RWPE2 (cell line): ENCODE measurements at regions not wholly inside any gene's neighbourhood (a gene's known extent, or its start where the extent isn't known, plus 50 kb on each side); places are given as distances from the start of the nearest gene placed in this dataset.

Source experiments
- ATAC-seq: fragments of 200-7000 bp; cut with Tn5 transposase; 3 replicates; pipeline ENCODE4 v1.9.1; 2021; ENCODE audit warnings: low read depth
- DNase-seq: peaks from one replicate; pipeline ENCODE4 v3.0.0-alpha.2; 2020; ENCODE audit warnings: low spot score
- H3K27ac ChIP-seq: fragments of 450-650 bp; 2 replicates; pipeline ENCODE4 v1.5.1; 2017; ENCODE audit warnings: mild to moderate bottlenecking; ENCODE audit not compliant: poor library complexity, severe bottlenecking
- H3K27me3 ChIP-seq: fragments of 250-450 bp; sonication (Bioruptor Pico); 2 replicates; pipeline ENCODE4 v1.5.1; 2021; ENCODE audit warnings: mild to moderate bottlenecking, moderate library complexity; ENCODE audit not compliant: insufficient read depth, poor library complexity, severe bottlenecking
- H3K36me3 ChIP-seq: fragments of 250-450 bp; sonication (Bioruptor Pico); 2 replicates; pipeline ENCODE4 v1.5.1; 2020; ENCODE audit warnings: low read depth, mild to moderate bottlenecking, moderate library complexity
- H3K4me1 ChIP-seq: fragments of 250-450 bp; sonication (Bioruptor Pico); 2 replicates; pipeline ENCODE4 v1.5.1; 2021; ENCODE audit warnings: mild to moderate bottlenecking, moderate library complexity; ENCODE audit not compliant: insufficient read depth, poor library complexity, severe bottlenecking
- H3K4me3 ChIP-seq: fragments of 250-450 bp; sonication (Bioruptor Pico); 2 replicates; pipeline ENCODE4 v1.5.1; 2021; ENCODE audit warnings: mild to moderate bottlenecking, moderate library complexity; ENCODE audit not compliant: severe bottlenecking
- H3K9me3 ChIP-seq: fragments of 250-450 bp; sonication (Bioruptor Pico); 2 replicates; pipeline ENCODE4 v1.5.1; 2021; ENCODE audit warnings: mild to moderate bottlenecking, moderate library complexity; ENCODE audit not compliant: severe bottlenecking
- TF ChIP-seq, protein P1 (sequence below): fragments of 450-650 bp; IDR thresholded peaks from one replicate; pipeline ENCODE4 v1.5.1; 2017; ENCODE audit warnings: mild to moderate bottlenecking, moderate library complexity; ENCODE audit not compliant: poor library complexity, severe bottlenecking

DNA sequence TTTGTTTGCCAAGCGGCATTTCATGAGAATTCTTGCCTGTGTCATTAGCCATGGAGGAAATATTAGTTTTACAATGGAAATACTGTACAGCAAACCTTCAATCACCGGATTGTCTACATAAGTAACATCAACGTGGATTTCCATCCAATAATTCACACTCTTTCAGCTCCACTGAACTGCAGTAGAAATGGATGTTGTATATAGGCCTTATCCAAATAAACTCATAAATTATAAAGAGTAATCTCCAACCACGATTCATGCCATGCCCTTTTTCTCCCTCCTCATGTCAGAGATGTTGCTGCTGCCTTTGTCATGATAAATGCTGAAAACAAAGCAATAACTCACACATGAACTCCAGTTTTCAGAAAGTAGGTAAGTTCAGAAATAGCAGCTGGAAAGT, 54.9 kb upstream of the EYS start:
- TF ChIP-seq, protein P1, sequence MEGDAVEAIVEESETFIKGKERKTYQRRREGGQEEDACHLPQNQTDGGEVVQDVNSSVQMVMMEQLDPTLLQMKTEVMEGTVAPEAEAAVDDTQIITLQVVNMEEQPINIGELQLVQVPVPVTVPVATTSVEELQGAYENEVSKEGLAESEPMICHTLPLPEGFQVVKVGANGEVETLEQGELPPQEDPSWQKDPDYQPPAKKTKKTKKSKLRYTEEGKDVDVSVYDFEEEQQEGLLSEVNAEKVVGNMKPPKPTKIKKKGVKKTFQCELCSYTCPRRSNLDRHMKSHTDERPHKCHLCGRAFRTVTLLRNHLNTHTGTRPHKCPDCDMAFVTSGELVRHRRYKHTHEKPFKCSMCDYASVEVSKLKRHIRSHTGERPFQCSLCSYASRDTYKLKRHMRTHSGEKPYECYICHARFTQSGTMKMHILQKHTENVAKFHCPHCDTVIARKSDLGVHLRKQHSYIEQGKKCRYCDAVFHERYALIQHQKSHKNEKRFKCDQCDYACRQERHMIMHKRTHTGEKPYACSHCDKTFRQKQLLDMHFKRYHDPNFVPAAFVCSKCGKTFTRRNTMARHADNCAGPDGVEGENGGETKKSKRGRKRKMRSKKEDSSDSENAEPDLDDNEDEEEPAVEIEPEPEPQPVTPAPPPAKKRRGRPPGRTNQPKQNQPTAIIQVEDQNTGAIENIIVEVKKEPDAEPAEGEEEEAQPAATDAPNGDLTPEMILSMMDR, result no peak
- no peak for DNase-seq
- H3K27me3 ChIP-seq, result no peaks in the 10 kb centered on the region
- no peaks in the 10 kb centered on the region for H3K9me3 ChIP-seq
- no peaks in the 10 kb centered on the region for H3K4me1 ChIP-seq
- no peak overlapping the region for H3K27ac ChIP-seq
- no peak overlapping the region for H3K4me3 ChIP-seq
- ATAC-seq, result no peak
- no peaks in the 10 kb centered on the region for H3K36me3 ChIP-seq

DNA sequence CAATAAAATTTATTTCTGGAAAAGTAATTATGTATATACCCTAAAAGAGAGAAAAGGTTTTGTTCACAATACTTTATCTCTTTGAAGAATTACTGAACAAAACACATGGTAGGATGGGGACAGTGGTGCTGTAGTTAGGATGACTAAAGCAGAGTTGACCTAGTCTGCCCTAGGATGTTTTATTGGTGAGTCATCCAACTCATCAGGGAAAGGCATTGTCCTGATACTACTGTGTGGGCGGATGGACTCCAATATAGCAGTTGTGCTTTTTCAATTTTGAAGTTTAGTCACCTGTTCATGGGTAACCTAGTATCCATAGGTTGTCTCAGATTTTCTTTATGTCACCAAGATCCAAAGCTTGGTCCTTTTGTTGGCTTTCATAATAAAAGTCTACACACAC, 53.3 kb upstream of the EYS start:
- Histone ChIP-seq H3K27ac (no peak overlapping the region), H3K36me3 (no peaks in the 10 kb centered on the region), H3K27me3 (no peaks in the 10 kb centered on the region), H3K9me3 (no peaks in the 10 kb centered on the region), H3K4me1 (no peaks in the 10 kb centered on the region), H3K4me3 (no peak overlapping the region)
- TF ChIP-seq, protein P1, result no peak
- ATAC-seq (no peak), DNase-seq (no peak)
